SK-N-SH (cell line): ENCODE measurements at regions not wholly inside any gene's neighbourhood (a gene's known extent, or its start where the extent isn't known, plus 50 kb on each side); places are given as distances from the start of the nearest gene placed in this dataset.

ENCODE experiments used
- CHD2 ChIP-seq: fragments of 150-350 bp; IDR thresholded peaks from 2 replicates; pipeline ENCODE4 v1.6.1; 2018; ENCODE audit warnings: low read length; ENCODE audit not compliant: partially characterized antibody
- NRF1 ChIP-seq: IDR thresholded peaks from 2 replicates; pipeline ENCODE4 v1.6.1; 2012; ENCODE audit warnings: low read depth, mild to moderate bottlenecking, low read length
- POLR2AphosphoS5 ChIP-seq: IDR thresholded peaks from 2 replicates; pipeline ENCODE4 v1.6.1; 2012; ENCODE audit warnings: low read depth, low read length
- RAD21 ChIP-seq: IDR thresholded peaks from 2 replicates; pipeline ENCODE4 v1.6.1; 2012; ENCODE audit warnings: mild to moderate bottlenecking, low read length
- RCOR1 ChIP-seq: fragments of 150-350 bp; IDR thresholded peaks from 2 replicates; pipeline ENCODE4 v1.6.1; 2017; ENCODE audit warnings: antibody characterized with exemption, low read length
- SIN3A ChIP-seq: IDR thresholded peaks from 2 replicates; pipeline ENCODE4 v1.6.1; 2012; ENCODE audit warnings: low read depth, mild to moderate bottlenecking, low read length, moderate library complexity, borderline replicate concordance
- TF ChIP-seq, protein P1 (sequence below): fragments of 200-600 bp; sonication (generic); IDR thresholded peaks from 2 replicates; pipeline ENCODE4 v1.6.1; 2017; ENCODE audit warnings: antibody characterized with exemption, mild to moderate bottlenecking, moderate library complexity
- TF ChIP-seq, protein P2 (sequence below): IDR thresholded peaks from 2 replicates; pipeline ENCODE4 v1.4.0; 2012; ENCODE audit warnings: low read depth

DNA sequence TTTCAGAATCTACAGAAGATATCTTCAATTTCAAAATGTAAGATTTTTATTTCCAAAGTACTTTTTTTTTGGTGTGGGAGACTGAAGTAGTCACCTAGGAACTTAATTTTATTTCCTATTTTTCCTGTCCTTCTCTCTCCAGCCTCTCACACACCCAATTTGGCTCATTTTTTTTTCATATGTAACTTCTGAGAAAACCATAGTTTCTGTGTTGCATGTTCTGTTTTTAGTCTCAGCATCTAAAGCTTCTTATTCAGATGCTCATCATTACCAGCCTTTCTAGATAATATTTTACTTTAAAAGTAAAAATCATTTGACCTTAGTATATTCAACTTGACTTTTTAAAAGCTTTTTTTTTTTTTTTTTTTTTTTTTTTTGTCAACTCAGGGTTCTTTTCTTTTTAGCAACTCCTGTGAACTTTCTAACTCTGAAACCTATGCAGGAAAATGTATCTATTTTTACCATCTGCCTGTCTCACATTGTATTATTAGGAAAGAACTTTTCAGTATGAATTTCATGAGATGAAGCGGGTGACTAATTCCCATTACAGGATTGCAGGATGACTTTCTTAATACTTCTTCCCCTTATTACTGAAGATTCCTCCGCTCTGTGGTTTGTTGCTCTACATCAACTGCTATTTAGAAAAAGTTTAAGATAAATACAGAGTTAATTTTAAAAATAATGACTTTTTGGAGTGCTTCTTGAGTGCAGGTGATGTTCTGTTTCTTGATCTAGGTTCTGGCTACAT, 73.6 kb upstream of the LSM8 start:
- TF ChIP-seq, protein P1, sequence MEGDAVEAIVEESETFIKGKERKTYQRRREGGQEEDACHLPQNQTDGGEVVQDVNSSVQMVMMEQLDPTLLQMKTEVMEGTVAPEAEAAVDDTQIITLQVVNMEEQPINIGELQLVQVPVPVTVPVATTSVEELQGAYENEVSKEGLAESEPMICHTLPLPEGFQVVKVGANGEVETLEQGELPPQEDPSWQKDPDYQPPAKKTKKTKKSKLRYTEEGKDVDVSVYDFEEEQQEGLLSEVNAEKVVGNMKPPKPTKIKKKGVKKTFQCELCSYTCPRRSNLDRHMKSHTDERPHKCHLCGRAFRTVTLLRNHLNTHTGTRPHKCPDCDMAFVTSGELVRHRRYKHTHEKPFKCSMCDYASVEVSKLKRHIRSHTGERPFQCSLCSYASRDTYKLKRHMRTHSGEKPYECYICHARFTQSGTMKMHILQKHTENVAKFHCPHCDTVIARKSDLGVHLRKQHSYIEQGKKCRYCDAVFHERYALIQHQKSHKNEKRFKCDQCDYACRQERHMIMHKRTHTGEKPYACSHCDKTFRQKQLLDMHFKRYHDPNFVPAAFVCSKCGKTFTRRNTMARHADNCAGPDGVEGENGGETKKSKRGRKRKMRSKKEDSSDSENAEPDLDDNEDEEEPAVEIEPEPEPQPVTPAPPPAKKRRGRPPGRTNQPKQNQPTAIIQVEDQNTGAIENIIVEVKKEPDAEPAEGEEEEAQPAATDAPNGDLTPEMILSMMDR: no peak
- TF ChIP-seq SIN3A (no peak), CHD2 (no peak), POLR2AphosphoS5 (no peak), RAD21 (no peak), NRF1 (no peak), RCOR1 (no peak)
- TF ChIP-seq, protein P2, sequence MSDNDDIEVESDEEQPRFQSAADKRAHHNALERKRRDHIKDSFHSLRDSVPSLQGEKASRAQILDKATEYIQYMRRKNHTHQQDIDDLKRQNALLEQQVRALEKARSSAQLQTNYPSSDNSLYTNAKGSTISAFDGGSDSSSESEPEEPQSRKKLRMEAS: no peak
